PC-9 (cell line): ENCODE measurements at regions not wholly inside any gene's neighbourhood (a gene's known extent, or its start where the extent isn't known, plus 50 kb on each side); places are given as distances from the start of the nearest gene placed in this dataset.

Experiments used
- BruUV-seq: library from RNA; stranded (reverse); fragments of 400-500 nt; replicated peaks from 2 replicates; lab custom pipeline; 2021; lab: Mats Ljungman, UMichigan
- CTCF ChIA-PET: fragments of 300-600 bp; sonication (Branson Sonifier 250); formaldehyde crosslinking; loops from one replicate; lab custom pipeline; 2022; ENCODE audit warnings: antibody characterized with exemption; lab: Charles Lee
- POLR2A ChIA-PET: fragments of 300-600 bp; sonication (Branson Sonifier 250); formaldehyde crosslinking; loops from one replicate; lab custom pipeline; 2022; ENCODE audit warnings: antibody characterized with exemption; ENCODE audit not compliant: unreplicated experiment; lab: Charles Lee
- DNase-seq, 2 experiments: peaks; one replicate each; pipeline versions ENCODE4 v3.0.0 to v3.0.0-alpha.2; 2015 to 2022; ENCODE audit warnings: mixed read lengths in 1 of 2
- H2AFZ ChIP-seq: fragments of 200-600 bp; sonication (generic); 2 replicates; pipeline ENCODE4 v1.8.1; 2017; ENCODE audit warnings: antibody characterized with exemption
- H3F3A ChIP-seq: fragments of 200-600 bp; sonication (generic); 2 replicates; pipeline ENCODE4 v1.8.1; 2017; ENCODE audit warnings: antibody characterized with exemption, mild to moderate bottlenecking, low read depth; ENCODE audit not compliant: insufficient read depth
- H3K27ac ChIP-seq: fragments of 200-600 bp; sonication (generic); 2 replicates; pipeline ENCODE4 v1.6.1; 2016; ENCODE audit warnings: mixed run types
- H3K27me3 ChIP-seq: fragments of 200-600 bp; sonication (generic); 2 replicates; pipeline ENCODE4 v1.6.1; 2016; ENCODE audit warnings: low read depth, mixed run types; ENCODE audit not compliant: insufficient read depth
- H3K36me3 ChIP-seq: fragments of 200-600 bp; sonication (generic); 2 replicates; pipeline ENCODE4 v1.6.1; 2016; ENCODE audit warnings: low read depth, mixed run types
- H3K4me1 ChIP-seq: fragments of 200-600 bp; sonication (generic); replicated peaks from 2 replicates; pipeline ENCODE4 v1.6.1; 2016; ENCODE audit warnings: mixed run types; ENCODE audit not compliant: insufficient read depth
- H3K4me2 ChIP-seq: fragments of 200-600 bp; sonication (generic); 2 replicates; pipeline ENCODE4 v1.6.1; 2017; ENCODE audit warnings: mixed run types
- H3K4me3 ChIP-seq: fragments of 200-600 bp; sonication (generic); 2 replicates; pipeline ENCODE4 v1.6.1; 2016; ENCODE audit warnings: mixed run types
- H3K79me2 ChIP-seq: fragments of 200-600 bp; sonication (generic); 2 replicates; pipeline ENCODE4 v1.6.1; 2017; ENCODE audit warnings: low read depth, mixed run types
- H3K9me2 ChIP-seq: fragments of 200-600 bp; sonication (generic); 2 replicates; pipeline ENCODE4 v1.8.1; 2017; ENCODE audit warnings: mild to moderate bottlenecking; ENCODE audit not compliant: insufficient read depth
- H3K9me3 ChIP-seq: fragments of 200-600 bp; sonication (generic); 2 replicates; pipeline ENCODE4 v1.8.1; 2016; ENCODE audit warnings: low read depth; ENCODE audit not compliant: insufficient read depth
- H4K20me1 ChIP-seq: fragments of 200-600 bp; sonication (generic); 2 replicates; pipeline ENCODE4 v1.8.1; 2017; ENCODE audit not compliant: insufficient read depth
- CTCF ChIP-seq: fragments of 200-600 bp; sonication (generic); conservative IDR thresholded peaks from 2 replicates; pipeline ENCODE4 v1.6.1; 2017; ENCODE audit warnings: mixed run types, antibody characterized with exemption, mild to moderate bottlenecking, moderate library complexity
- EZH2 ChIP-seq: fragments of 200-600 bp; sonication (generic); IDR thresholded peaks from 2 replicates; pipeline ENCODE4 v1.8.0; 2017; ENCODE audit warnings: antibody characterized with exemption, low read depth
- intact Hi-C: fragments of 100-400 bp; cut with micrococcal nuclease; formaldehyde crosslinking; loops from one replicate; pipeline ENCODE4 v1.10.0; 2022; ENCODE audit not compliant: unreplicated experiment

GRCh38 chr3:150333477-150333876 lies 74.6 kb upstream of the TSC22D2 start:
- CTCF ChIA-PET = no interaction called here
- no peaks in the 10 kb centered on the region for H4K20me1 ChIP-seq
- intact Hi-C loops = no loop called here

GRCh38 chr3:150331978-150332568 lies 76.0 kb upstream of the TSC22D2 start:
- no peak overlapping the region for H3K4me2 ChIP-seq
- ChIA-PET POLR2A (no interaction called here), CTCF (no interaction called here)
- no peaks in the 10 kb centered on the region for H4K20me1 ChIP-seq
- peaks cover 10% of the 10 kb centered on the region for H3K4me1 ChIP-seq
- no peaks in the 10 kb centered on the region for H3K79me2 ChIP-seq
- no peak overlapping the region for H2AFZ ChIP-seq
- no peaks in the 10 kb centered on the region for H3K27me3 ChIP-seq
- no peak overlapping the region for H3K27ac ChIP-seq
- H3K36me3 ChIP-seq = no peaks in the 10 kb centered on the region
- no TSS peak for BruUV-seq
- no peak for DNase-seq
- H3F3A ChIP-seq = no peaks in the 10 kb centered on the region
- intact Hi-C loops = no loop called here
- no peaks in the 10 kb centered on the region for H3K9me2 ChIP-seq
- H3K4me3 ChIP-seq = no peak overlapping the region
- H3K9me3 ChIP-seq = no peaks in the 10 kb centered on the region; the same call in 1 of the 2 replicates
- no peak for TF ChIP-seq CTCF
- no peak for TF ChIP-seq EZH2

More at GRCh38 chr3:150333477-150333876, 74.6 kb upstream of the TSC22D2 start:
- H3K36me3 ChIP-seq = no peaks in the 10 kb centered on the region
- H3K27me3 ChIP-seq = no peaks in the 10 kb centered on the region
- no peak for TF ChIP-seq EZH2
- no peak for TF ChIP-seq CTCF
- no peak overlapping the region for H3K4me2 ChIP-seq
- DNase-seq = peak in 1 of 2 experiments; percentile 45
- no peak overlapping the region for H2AFZ ChIP-seq
- H3K79me2 ChIP-seq = no peaks in the 10 kb centered on the region
- POLR2A ChIA-PET = no interaction called here
- no peaks in the 10 kb centered on the region for H3F3A ChIP-seq
- H3K27ac ChIP-seq = no peak overlapping the region
- peaks cover 10% of the 10 kb centered on the region for H3K4me1 ChIP-seq
- no peaks in the 10 kb centered on the region; the same call in 1 of the 2 replicates for H3K9me3 ChIP-seq
- no TSS peak for BruUV-seq
- H3K9me2 ChIP-seq = no peaks in the 10 kb centered on the region
- H3K4me3 ChIP-seq = no peak overlapping the region

GRCh38 chr3:150330872-150331271 lies 77.2 kb upstream of the TSC22D2 start:
- Histone ChIP-seq H3K27ac (no peak overlapping the region), H4K20me1 (no peaks in the 10 kb centered on the region), H3K9me2 (no peaks in the 10 kb centered on the region), H3K4me1 (peaks cover 10% of the 10 kb centered on the region), H3F3A (no peaks in the 10 kb centered on the region; the same call in 1 of the 2 replicates), H3K9me3 (no peaks in the 10 kb centered on the region; the same call in 1 of the 2 replicates), H3K36me3 (no peaks in the 10 kb centered on the region), H3K4me3 (no peak overlapping the region), H3K4me2 (no peak overlapping the region), H3K79me2 (no peaks in the 10 kb centered on the region), H3K27me3 (no peaks in the 10 kb centered on the region), H2AFZ (no peak overlapping the region)
- TF ChIP-seq CTCF (no peak), EZH2 (no peak)
- BruUV-seq = no TSS peak
- CTCF ChIA-PET = no interaction called here
- POLR2A ChIA-PET = interaction anchor here (0.8 kb wide), 1 partner anchor 105 kb away, joined by 6 read pairs; no protein-coding TSS in a partner anchor
- intact Hi-C loops = no loop called here
- no peak for DNase-seq
